ENCODE measurements at regions not wholly inside any gene's neighbourhood (a gene's known extent, or its start where the extent isn't known, plus 50 kb on each side); places are given as distances from the start of the nearest gene placed in this dataset.
"Not testable (repeated sequence)": the region's sequence is repeated elsewhere in the genome, so short reads cannot be mapped to it uniquely, and the experiment has no call there.

- Histone ChIP-seq H3K36me3 (ENCODE audit: insufficient read depth, low read length) (no peaks in the 10 kb centered on the region), H3K9me3 (ENCODE audit: insufficient read depth, low read depth, low read length) (peaks cover 47% of the 10 kb centered on the region), H3K27ac (ENCODE audit: low read depth, low read length) (no peak overlapping the region), H3K27me3 (ENCODE audit: insufficient read depth, low read length) (no peaks in the 10 kb centered on the region), H3K4me3 (ENCODE audit: low read length) (no peak overlapping the region), H3K4me1 (ENCODE audit: insufficient read depth, low read length) (peaks cover 5% of the 10 kb centered on the region), H3K9ac (ENCODE audit: low read depth, low read length) (no peak overlapping the region)
- WGBS, result 88% methylated on average over 8 of the region's 8 CpGs
Measured at GRCh38 chr6:169005166-169005565, 248.5 kb downstream of the THBS2 start.

GRCh38 chr6:169000022-169000421 lies 253.6 kb downstream of the THBS2 start:
- Histone ChIP-seq H3K27me3 (ENCODE audit: insufficient read depth, low read length) (no peaks in the 10 kb centered on the region), H3K36me3 (ENCODE audit: insufficient read depth, low read length) (no peaks in the 10 kb centered on the region), H3K4me3 (ENCODE audit: low read length) (no peak overlapping the region), H3K27ac (ENCODE audit: low read depth, low read length) (no peak overlapping the region), H3K9me3 (ENCODE audit: insufficient read depth, low read depth, low read length) (peaks cover 25% of the 10 kb centered on the region), H3K4me1 (ENCODE audit: insufficient read depth, low read length) (no peaks in the 10 kb centered on the region), H3K9ac (ENCODE audit: low read depth, low read length) (no peak overlapping the region)
- WGBS, result 89% methylated on average over 15 of the region's 15 CpGs

DNA sequence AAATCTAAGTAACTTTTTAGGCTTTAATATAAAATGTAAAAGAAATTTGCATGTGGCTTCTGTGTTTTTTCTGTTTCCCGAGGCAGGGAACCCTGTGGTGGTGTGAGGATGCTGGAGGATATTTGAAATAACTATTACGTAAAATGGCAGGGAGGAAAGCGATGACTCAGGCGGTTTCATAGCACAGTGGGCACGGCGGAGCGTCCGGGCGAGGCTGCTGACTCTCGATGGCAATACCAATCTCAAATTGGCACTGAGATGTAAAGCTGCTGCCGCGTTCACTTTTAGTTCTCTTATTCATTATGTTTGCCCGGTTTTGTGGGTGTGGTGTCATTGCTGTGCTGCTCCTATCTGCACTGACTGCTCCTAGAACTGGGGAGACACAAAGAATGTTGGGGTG lies 254.3 kb downstream of the THBS2 start:
- H3K36me3 ChIP-seq (ENCODE audit: insufficient read depth, low read length), result no peaks in the 10 kb centered on the region
- H3K9me3 ChIP-seq (ENCODE audit: insufficient read depth, low read depth, low read length), result peaks cover 19% of the 10 kb centered on the region
- H3K27me3 ChIP-seq (ENCODE audit: insufficient read depth, low read length), result no peaks in the 10 kb centered on the region
- no peak overlapping the region for H3K4me3 ChIP-seq (ENCODE audit: low read length)
- H3K4me1 ChIP-seq (ENCODE audit: insufficient read depth, low read length), result no peaks in the 10 kb centered on the region
- no peak overlapping the region for H3K27ac ChIP-seq (ENCODE audit: low read depth, low read length)
- WGBS, result 95% methylated on average over 13 of the region's 13 CpGs
- H3K9ac ChIP-seq (ENCODE audit: low read depth, low read length), result no peak overlapping the region

DNA sequence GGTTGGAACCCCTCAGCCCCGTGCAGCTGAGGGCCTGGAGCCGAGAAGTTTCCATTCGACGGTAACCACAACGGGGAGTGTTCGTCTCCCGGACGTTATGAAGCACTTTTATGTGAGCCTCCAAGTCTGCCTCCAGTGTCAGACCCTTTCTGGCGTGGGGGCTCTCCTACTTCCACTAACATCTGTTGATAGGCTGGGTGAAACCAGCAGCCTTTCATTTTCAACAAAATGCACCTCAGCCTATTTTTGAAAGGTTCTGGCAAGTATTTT lies 257.4 kb downstream of the THBS2 start:
- H3K27me3 ChIP-seq (ENCODE audit: insufficient read depth, low read length), result no peaks in the 10 kb centered on the region
- H3K27ac ChIP-seq (ENCODE audit: low read depth, low read length), result no peak overlapping the region
- H3K36me3 ChIP-seq (ENCODE audit: insufficient read depth, low read length), result no peaks in the 10 kb centered on the region
- no peaks in the 10 kb centered on the region for H3K4me1 ChIP-seq (ENCODE audit: insufficient read depth, low read length)
- no peak overlapping the region for H3K4me3 ChIP-seq (ENCODE audit: low read length)
- H3K9me3 ChIP-seq (ENCODE audit: insufficient read depth, low read depth, low read length), result no peaks in the 10 kb centered on the region
- H3K9ac ChIP-seq (ENCODE audit: low read depth, low read length), result no peak overlapping the region
- 94% methylated on average over 9 of the region's 9 CpGs for WGBS

GRCh38 chr6:168995526-168996355 lies 257.9 kb downstream of the THBS2 start:
- no peak overlapping the region for H3K4me3 ChIP-seq (ENCODE audit: low read length)
- H3K27me3 ChIP-seq (ENCODE audit: insufficient read depth, low read length), result no peaks in the 10 kb centered on the region
- H3K9ac ChIP-seq (ENCODE audit: low read depth, low read length), result no peak overlapping the region
- 92% methylated on average over 29 of the region's 29 CpGs for WGBS
- H3K36me3 ChIP-seq (ENCODE audit: insufficient read depth, low read length), result no peaks in the 10 kb centered on the region
- no peaks in the 10 kb centered on the region for H3K9me3 ChIP-seq (ENCODE audit: insufficient read depth, low read depth, low read length)
- H3K27ac ChIP-seq (ENCODE audit: low read depth, low read length), result no peak overlapping the region
- no peaks in the 10 kb centered on the region for H3K4me1 ChIP-seq (ENCODE audit: insufficient read depth, low read length)

- Histone ChIP-seq H3K27me3 (ENCODE audit: insufficient read depth, low read length) (no peaks in the 10 kb centered on the region), H3K9me3 (ENCODE audit: insufficient read depth, low read depth, low read length) (0 out of 2 replicates have a peak, but pooled peaks cover 3% of the 10 kb centered on the region), H3K27ac (ENCODE audit: low read depth, low read length) (no peak overlapping the region), H3K4me3 (ENCODE audit: low read length) (no peak overlapping the region), H3K9ac (ENCODE audit: low read depth, low read length) (no peak overlapping the region), H3K36me3 (ENCODE audit: insufficient read depth, low read length) (no peaks in the 10 kb centered on the region), H3K4me1 (ENCODE audit: insufficient read depth, low read length) (no peaks in the 10 kb centered on the region)
- 96% methylated on average over 5 of the region's 5 CpGs for WGBS
Measured at GRCh38 chr6:168994956-168995355, 258.7 kb downstream of the THBS2 start.

- no peak overlapping the region for H3K4me3 ChIP-seq (ENCODE audit: low read length)
- H3K27me3 ChIP-seq (ENCODE audit: insufficient read depth, low read length), result no peaks in the 10 kb centered on the region
- 92% methylated on average over 10 of the region's 11 CpGs for WGBS
- H3K36me3 ChIP-seq (ENCODE audit: insufficient read depth, low read length), result no peaks in the 10 kb centered on the region
- H3K9me3 ChIP-seq (ENCODE audit: insufficient read depth, low read depth, low read length), result 0 out of 2 replicates have a peak, but pooled peaks cover 3% of the 10 kb centered on the region
- no peaks in the 10 kb centered on the region for H3K4me1 ChIP-seq (ENCODE audit: insufficient read depth, low read length)
- H3K9ac ChIP-seq (ENCODE audit: low read depth, low read length), result no peak overlapping the region
- no peak overlapping the region for H3K27ac ChIP-seq (ENCODE audit: low read depth, low read length)
Measured at GRCh38 chr6:168992446-168993144, 261.1 kb downstream of the THBS2 start.

DNA sequence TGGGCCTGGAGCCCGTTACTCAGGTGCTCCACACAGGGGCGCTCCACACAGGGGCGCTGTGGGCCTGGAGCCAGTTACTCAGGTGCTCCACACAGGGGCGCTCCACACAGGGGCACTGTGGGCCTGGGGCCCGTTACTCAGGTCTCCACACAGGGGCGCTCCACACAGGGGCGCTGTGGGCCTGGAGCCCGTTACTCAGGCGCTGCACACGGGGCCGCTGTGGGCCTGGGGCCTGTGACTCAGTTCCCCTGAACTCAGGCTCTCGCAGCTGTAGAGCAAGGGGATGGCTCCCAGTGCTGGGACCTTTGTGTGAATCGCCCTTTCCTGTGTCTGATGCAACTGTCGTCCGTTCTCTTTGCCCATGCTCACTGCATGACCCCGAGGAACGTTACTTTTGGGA lies 262.0 kb downstream of the THBS2 start:
- 94% methylated on average over 15 of the region's 17 CpGs for WGBS
- not testable (repeated sequence) for H3K4me3 ChIP-seq (ENCODE audit: low read length); H3K27me3 ChIP-seq (ENCODE audit: insufficient read depth, low read length); H3K9me3 ChIP-seq (ENCODE audit: insufficient read depth, low read depth, low read length); H3K9ac ChIP-seq (ENCODE audit: low read depth, low read length); H3K36me3 ChIP-seq (ENCODE audit: insufficient read depth, low read length); H3K27ac ChIP-seq (ENCODE audit: low read depth, low read length); H3K4me1 ChIP-seq (ENCODE audit: insufficient read depth, low read length)

DNA sequence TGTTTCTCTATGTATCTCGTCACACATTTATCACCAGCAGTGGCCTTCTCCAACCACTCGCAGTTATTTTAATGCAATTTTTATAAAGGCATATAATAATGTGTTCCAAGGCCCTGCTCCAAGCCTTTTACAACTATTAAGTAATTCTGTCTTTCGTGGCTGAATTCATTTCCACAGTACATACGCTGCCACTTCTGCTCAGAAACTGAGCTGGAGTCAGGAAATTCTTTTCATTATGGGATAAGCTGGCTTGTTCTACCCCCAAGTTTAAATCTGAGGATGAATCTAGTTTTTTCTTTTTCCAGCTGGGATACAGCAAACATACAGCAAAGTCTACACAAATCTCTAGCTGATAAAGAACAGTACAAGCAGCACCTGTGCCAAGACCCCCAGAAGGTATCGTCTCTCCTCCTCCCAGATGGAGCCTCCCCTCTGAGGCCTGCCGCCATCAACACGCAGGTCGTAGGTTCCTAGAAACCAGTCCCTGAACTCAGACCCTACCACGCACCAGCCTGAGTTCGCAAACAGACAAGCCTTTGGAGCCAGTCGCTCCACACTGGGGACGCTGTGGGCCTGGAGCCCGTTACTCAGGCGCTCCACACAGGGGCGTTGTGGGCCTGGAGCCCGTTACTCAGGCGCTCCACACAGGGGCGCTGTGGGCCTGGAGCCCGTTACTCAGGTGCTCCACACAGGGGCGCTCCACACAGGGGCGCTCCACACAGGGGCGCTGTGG lies 263.5 kb downstream of the THBS2 start:
- 95% methylated on average over 22 of the region's 22 CpGs for WGBS
- no peaks in the 10 kb centered on the region for H3K27me3 ChIP-seq (ENCODE audit: insufficient read depth, low read length)
- H3K9me3 ChIP-seq (ENCODE audit: insufficient read depth, low read depth, low read length), result 0 out of 2 replicates have a peak, but pooled peaks cover 3% of the 10 kb centered on the region
- no peak overlapping the region for H3K27ac ChIP-seq (ENCODE audit: low read depth, low read length)
- H3K9ac ChIP-seq (ENCODE audit: low read depth, low read length), result no peak overlapping the region
- H3K4me3 ChIP-seq (ENCODE audit: low read length), result no peak overlapping the region
- H3K4me1 ChIP-seq (ENCODE audit: insufficient read depth, low read length), result no peaks in the 10 kb centered on the region
- H3K36me3 ChIP-seq (ENCODE audit: insufficient read depth, low read length), result no peaks in the 10 kb centered on the region

DNA sequence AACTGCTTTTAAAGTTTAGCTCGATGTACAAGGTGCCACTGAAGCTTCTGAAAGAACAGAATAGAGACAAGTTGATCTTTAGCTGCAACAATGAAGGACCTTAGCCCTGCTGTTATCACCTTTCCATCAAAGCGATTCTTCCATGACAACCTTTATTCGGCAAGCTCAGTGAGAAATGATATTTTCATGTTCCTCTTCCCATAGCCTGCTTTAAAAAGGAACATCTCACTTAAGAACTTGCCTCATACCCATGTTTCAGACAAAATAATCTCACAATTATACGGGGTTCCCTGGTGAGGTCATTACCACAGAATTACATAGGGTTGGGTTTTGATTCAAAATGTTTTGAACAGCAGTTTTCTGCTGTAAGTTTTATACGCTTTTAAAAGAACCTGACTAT lies 264.2 kb downstream of the THBS2 start:
- H3K27ac ChIP-seq (ENCODE audit: low read depth, low read length), result no peak overlapping the region
- WGBS, result 88% methylated on average over 5 of the region's 5 CpGs
- no peak overlapping the region for H3K4me3 ChIP-seq (ENCODE audit: low read length)

DNA sequence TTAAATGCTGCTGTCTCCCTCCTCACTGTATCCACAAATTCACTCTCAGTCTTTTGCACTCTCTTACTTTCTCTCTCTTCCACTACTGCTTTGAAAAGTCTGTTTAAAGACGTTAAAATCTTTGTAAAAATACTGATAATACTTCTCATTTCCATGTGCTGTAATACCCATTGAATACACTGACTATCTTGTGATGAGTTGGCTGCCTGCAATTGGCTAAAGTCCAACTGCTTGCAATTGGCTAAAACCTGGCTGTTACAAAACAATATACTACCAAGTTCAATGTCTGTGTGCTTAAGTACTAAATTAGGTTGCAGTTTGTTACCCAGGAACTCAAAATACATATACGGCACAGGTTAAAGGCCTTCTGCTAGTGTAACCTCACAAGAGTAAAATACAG lies 264.8 kb downstream of the THBS2 start:
- WGBS, result 100% methylated on average over 2 of the region's 2 CpGs
- no peaks in the 10 kb centered on the region for H3K27me3 ChIP-seq (ENCODE audit: insufficient read depth, low read length)
- no peak overlapping the region for H3K27ac ChIP-seq (ENCODE audit: low read depth, low read length)
- 0 out of 2 replicates have a peak, but pooled peaks cover 3% of the 10 kb centered on the region for H3K9me3 ChIP-seq (ENCODE audit: insufficient read depth, low read depth, low read length)
- H3K36me3 ChIP-seq (ENCODE audit: insufficient read depth, low read length), result no peaks in the 10 kb centered on the region
- H3K4me3 ChIP-seq (ENCODE audit: low read length), result no peak overlapping the region
- no peaks in the 10 kb centered on the region for H3K4me1 ChIP-seq (ENCODE audit: insufficient read depth, low read length)
- H3K9ac ChIP-seq (ENCODE audit: low read depth, low read length), result no peak overlapping the region

More for the DNA sequence above, 264.2 kb downstream of the THBS2 start:
- Histone ChIP-seq H3K4me1 (ENCODE audit: insufficient read depth, low read length) (no peaks in the 10 kb centered on the region), H3K9me3 (ENCODE audit: insufficient read depth, low read depth, low read length) (0 out of 2 replicates have a peak, but pooled peaks cover 3% of the 10 kb centered on the region), H3K36me3 (ENCODE audit: insufficient read depth, low read length) (no peaks in the 10 kb centered on the region), H3K9ac (ENCODE audit: low read depth, low read length) (no peak overlapping the region), H3K27me3 (ENCODE audit: insufficient read depth, low read length) (no peaks in the 10 kb centered on the region)

Measured in HUES64 (cell line).